HG02840 (cell line): ENCODE measurements at regions not wholly inside any gene's neighbourhood (a gene's known extent, or its start where the extent isn't known, plus 50 kb on each side); places are given as distances from the start of the nearest gene placed in this dataset.

Experiments used
- ATAC-seq: cut with Tn5 transposase; IDR thresholded peaks from one replicate; pipeline ENCODE4 v1.9.1; 2021; ENCODE audit warnings: mild to moderate bottlenecking, moderate library complexity, moderate number of reproducible peaks; ENCODE audit not compliant: unreplicated experiment, low FRiP score

DNA sequence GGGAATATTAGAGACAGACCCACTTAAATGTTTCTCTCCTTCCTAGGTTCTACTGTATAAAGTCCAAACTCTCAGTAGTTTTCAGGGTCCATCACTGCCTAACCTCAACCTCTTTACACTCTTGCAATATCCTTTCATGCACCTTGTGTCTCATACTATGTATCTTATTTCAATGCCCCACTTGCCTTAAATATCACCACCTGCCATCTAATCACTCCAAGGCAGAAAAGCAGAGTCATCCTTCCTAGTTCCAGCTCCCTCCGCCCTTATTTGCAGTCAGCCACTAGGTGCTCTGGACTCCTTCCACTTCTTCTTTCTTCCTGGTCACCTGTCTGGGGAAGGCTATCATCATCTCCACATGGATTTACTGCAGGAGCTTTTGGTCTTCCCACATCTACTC is 322.0 kb downstream of the MFSD1 start:
- no peak for ATAC-seq

GRCh38 chr3:159126261-159127020 is 324.6 kb downstream of the MFSD1 start:
- no peak for ATAC-seq

- no peak for ATAC-seq
These were observed 325.2 kb downstream of the MFSD1 start for GRCh38 chr3:159127021-159127392.

- ATAC-seq, result no peak
These were observed 326.8 kb downstream of the MFSD1 start for GRCh38 chr3:159128628-159129027.

- no peak for ATAC-seq
These were observed 328.3 kb downstream of the MFSD1 start for GRCh38 chr3:159130108-159130507.

- ATAC-seq, result no peak
These were observed 329.5 kb downstream of the MFSD1 start for GRCh38 chr3:159131376-159131775.

- no peak for ATAC-seq
These were observed 336.1 kb downstream of the MFSD1 start for GRCh38 chr3:159137949-159138348.

DNA sequence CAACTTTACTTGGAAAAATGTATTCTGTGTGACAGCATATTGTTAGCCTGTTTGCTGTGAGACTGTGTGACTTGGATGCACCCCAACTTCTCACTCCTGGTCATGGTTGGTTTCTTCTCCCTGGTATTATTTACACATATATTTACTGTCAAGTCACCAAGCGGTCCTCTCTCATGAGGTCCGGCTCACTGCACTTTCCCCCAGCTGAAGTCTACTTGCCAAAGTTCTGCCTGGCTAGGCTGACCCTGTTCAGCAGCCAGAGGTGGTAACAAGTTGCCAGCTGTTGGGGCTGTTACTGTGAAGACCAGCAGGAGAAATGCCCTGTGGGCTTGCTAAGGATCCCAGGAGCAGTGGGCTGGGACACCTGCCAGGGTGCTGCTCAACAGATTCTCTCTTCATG is 337.5 kb downstream of the MFSD1 start:
- no peak for ATAC-seq

GRCh38 chr3:159144472-159144871 is 342.6 kb downstream of the MFSD1 start:
- ATAC-seq, result no peak

GRCh38 chr3:159144891-159145290 is 343.0 kb downstream of the MFSD1 start:
- ATAC-seq, result no peak

DNA sequence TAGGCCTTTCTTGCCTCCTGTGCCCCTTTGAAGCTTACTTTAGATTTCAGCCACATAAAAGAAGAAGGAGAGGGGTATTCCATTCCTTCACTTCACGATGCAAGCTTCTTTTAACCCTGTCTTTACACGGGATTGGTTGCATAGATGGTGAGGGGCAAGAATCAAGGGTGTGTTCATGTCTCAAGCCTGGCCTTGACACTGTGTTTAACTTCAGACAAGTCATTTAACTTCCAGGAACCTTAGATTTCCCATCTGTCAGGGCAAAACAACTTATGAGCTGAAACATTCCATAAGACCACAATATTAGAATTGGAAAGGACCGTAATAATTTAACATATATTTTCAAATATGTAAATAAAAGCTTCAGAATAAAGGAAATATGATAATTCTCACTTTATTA is 344.5 kb downstream of the MFSD1 start:
- ATAC-seq, result no peak

DNA sequence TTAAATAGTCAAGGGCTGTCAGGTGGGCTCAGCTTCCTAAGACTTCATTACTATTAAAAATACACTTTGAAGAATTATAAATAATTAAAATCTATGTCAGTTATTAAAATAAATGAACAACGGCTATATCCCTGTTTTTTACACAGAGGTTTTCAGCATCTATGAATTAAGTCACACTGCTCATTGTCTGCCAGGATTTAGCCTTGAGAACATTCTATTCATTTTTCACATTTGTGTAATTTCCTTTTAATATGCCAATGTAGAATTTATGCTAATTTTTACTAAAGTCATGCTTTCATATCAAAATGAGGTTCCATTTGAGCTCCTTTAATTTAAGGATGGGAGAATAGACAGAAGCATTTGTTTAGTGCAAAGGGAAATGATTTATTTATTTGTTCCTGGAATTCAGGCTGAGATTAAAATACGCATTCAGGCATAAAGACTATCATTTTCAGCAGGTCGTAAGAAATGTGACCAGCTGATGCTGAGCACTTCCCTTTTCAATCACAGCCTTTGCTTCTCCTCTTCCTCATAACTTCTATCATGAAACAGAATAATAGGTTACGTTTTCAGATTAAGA is 345.1 kb downstream of the MFSD1 start:
- ATAC-seq, result no peak

DNA sequence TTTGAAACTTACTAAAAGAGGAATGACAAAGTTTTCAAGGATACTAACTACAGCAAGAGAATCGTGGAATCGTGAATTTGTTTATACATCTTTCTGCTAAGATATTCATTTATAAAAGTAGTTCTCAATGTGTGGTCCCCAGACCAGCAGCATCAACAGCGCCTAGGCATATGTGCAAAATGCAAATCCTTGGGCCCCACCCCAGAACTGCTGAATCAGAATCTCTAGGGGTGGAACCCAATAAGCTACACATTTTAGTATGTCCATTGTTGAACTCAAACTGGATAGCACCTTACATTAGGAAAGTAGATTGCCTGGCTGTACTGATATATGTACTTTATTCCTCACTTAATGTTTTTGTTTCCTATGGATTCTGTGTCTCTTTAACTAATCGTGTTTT is 346.0 kb downstream of the MFSD1 start:
- ATAC-seq, result no peak

DNA sequence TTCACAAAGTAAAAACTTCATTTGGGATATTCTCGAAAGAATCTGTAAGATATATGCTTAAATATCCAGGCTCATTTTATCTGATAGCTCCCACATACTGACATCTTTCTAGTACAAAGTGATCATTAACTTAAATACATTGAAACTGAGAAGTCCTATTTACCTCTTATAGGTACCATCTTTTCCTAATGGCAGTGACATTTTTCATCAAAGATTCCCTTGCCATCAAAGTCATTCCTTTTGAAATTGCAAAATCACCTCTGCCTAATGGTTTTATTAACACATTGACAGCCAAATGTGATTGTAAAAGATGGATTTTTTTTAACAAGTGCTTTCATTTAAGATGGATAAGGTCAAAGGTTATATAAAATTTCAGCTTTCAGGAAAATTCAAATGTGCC is 346.6 kb downstream of the MFSD1 start:
- ATAC-seq, result no peak

DNA sequence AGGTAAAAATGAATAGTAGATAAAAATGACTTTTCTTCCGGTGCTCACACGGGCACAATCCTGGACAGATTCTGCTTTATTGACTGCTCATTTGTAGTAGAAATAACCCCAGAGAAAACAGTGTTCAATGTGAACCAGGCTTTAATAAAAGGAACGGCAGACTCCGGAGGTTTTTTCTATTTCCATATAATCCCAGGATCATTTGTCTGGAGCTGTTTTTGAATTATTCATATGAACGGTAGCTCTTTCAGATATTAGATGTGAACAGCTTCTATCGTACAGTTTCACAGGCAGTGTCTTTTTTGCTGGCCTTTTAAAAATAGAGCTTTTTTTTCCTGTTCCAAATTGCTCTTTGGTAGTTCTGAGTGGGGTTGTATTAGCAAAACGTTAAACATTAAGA is 347.3 kb downstream of the MFSD1 start:
- ATAC-seq, result no peak

DNA sequence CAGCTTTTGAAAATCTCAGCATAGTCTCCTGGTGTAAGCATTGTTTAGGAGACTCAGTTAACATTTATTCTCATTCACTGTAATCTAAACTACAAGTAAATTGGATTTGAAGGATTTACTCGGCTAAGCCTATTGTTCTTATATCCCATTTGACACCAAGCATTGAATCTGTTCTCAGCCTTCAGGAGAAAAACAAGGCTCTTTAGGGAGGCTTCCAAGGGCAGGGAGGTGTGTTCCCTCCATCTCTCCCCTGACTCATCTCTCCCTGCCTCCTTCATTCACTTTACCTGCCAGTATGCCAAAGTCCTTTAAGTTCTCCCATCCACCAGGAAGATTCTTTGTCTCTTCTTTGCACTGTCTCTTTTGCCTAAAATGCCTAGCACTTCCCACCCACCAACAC is 347.8 kb downstream of the MFSD1 start:
- ATAC-seq, result no peak

GRCh38 chr3:159150180-159150579 is 348.3 kb downstream of the MFSD1 start:
- no peak for ATAC-seq

- ATAC-seq, result no peak
These were observed 349.3 kb downstream of the MFSD1 start for GRCh38 chr3:159151130-159151529.

GRCh38 chr3:159157275-159157674 is 355.4 kb downstream of the MFSD1 start:
- no peak for ATAC-seq

DNA sequence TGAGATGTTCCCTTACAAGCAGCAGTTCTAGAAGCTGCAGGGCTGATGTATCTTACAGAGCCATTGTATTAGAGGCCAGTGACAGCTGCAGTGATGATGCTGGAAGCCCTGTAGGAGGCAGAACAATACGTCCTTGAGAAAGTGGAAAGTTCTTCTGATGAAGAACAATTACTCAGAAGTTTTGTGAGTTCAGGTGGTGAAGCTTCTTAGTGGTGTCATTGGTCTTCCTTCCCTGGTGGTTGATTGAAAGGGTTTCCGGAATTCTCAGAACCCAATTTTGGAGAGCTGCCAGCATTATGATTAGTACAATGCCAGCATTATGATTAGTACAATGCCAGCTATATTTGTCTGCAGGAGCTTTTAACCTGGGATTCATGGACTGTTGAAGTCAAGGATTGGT is 356.4 kb downstream of the MFSD1 start:
- ATAC-seq, result no peak

DNA sequence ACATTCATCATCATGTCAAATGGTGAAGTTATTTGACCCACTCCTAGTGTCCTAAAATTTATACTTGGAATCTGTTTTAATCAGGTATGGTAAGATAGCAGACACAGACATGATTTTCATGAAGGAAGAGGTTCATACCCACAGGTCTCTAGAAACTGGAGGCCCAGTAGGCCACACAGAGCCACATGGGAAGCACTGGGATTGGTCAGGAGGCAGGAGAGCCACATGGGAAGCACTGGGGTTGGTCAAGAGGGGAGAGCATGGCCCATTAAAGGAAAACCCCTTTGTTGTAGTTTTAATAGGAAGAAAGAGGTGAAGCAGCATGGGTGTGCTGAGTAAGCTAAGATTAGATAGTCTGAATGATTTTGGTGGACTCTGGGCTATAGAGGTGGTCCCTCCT is 356.9 kb downstream of the MFSD1 start:
- ATAC-seq, result no peak

DNA sequence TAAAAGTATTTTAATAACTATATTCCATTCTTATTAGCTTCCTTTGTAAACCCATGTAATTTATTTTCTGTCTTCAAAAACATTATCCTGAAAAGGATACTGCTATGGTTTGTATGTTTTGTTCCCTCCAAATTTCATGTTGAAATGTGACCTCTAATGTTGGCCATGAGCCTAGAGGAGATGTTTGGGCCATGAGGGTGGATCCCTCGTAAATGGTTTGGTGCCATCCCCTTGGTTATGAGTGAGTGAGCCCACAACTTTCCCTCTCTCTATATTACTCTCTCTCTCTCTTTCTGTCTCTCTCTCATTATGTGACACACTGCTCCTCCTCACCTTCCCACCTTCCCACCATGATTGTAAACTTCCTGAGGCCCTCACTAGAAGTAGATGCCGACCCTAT is 357.7 kb downstream of the MFSD1 start:
- ATAC-seq, result no peak
